Activated naive CD8-positive, alpha-beta T cell treated with anti-CD3 and anti-CD28 coated beads for 36 hours (primary cell): ENCODE measurements at regions not wholly inside any gene's neighbourhood (a gene's known extent, or its start where the extent isn't known, plus 50 kb on each side); places are given as distances from the start of the nearest gene placed in this dataset.

Experiments used
- DNase-seq: peaks from one replicate; pipeline ENCODE4 v3.0.0; 2021
- H3K27ac Mint-ChIP-seq: one replicate; pipeline ENCODE4 v1.8.0; 2022; ENCODE audit warnings: mild to moderate bottlenecking, moderate library complexity, mixed read lengths
- H3K27me3 Mint-ChIP-seq: one replicate; pipeline ENCODE4 v1.8.0; 2022; ENCODE audit warnings: mild to moderate bottlenecking, mixed read lengths
- H3K36me3 Mint-ChIP-seq: one replicate; pipeline ENCODE4 v1.8.0; 2021; ENCODE audit warnings: mild to moderate bottlenecking, mixed read lengths
- H3K4me1 Mint-ChIP-seq: one replicate; pipeline ENCODE4 v1.8.0; 2021; ENCODE audit warnings: mixed read lengths
- H3K4me3 Mint-ChIP-seq: one replicate; pipeline ENCODE4 v1.8.0; 2022; ENCODE audit warnings: mild to moderate bottlenecking, moderate library complexity, mixed read lengths
- H3K9me3 Mint-ChIP-seq: one replicate; pipeline ENCODE4 v1.8.0; 2022; ENCODE audit warnings: mixed read lengths

- Mint-ChIP-seq H3K9me3 (peaks cover 9% of the 10 kb centered on the region), H3K27me3 (peaks cover 11% of the 10 kb centered on the region), H3K4me1 (no peaks in the 10 kb centered on the region), H3K4me3 (no peak overlapping the region), H3K36me3 (no peaks in the 10 kb centered on the region), H3K27ac (no peak overlapping the region)
- no peak for DNase-seq
These were observed 51.8 kb upstream of the ANKRD34C start for GRCh38 chr15:79230766-79231165.

GRCh38 chr15:79222808-79223207 lies 59.7 kb upstream of the ANKRD34C start:
- Mint-ChIP-seq H3K27me3 (peaks cover 19% of the 10 kb centered on the region), H3K9me3 (no peaks in the 10 kb centered on the region), H3K27ac (no peak overlapping the region), H3K36me3 (no peaks in the 10 kb centered on the region), H3K4me1 (no peaks in the 10 kb centered on the region), H3K4me3 (no peak overlapping the region)
- no peak for DNase-seq

DNA sequence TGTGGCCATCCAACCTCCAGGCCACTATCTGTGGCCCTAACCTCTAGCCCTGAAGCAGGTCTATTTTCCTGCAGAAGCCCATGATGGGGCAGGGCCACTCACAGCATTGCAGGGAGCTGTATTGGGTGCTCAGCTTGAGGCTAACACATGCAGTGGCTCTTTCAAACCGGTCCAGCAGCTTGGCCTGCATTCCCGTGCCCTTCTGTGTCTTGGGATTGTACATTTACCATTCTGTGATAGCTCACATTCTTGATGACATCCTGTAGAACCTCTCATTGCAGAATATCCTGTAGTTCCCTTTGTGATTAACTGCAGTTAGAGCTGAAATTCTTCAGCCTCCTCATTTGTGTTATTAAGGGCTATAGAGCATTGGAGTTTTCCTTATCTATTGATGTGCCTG lies 60.8 kb upstream of the ANKRD34C start:
- H3K9me3 Mint-ChIP-seq: peaks cover 5% of the 10 kb centered on the region
- H3K4me3 Mint-ChIP-seq: no peak overlapping the region
- no peaks in the 10 kb centered on the region for H3K4me1 Mint-ChIP-seq
- H3K27ac Mint-ChIP-seq: no peak overlapping the region
- peaks cover 25% of the 10 kb centered on the region for H3K27me3 Mint-ChIP-seq
- DNase-seq: no peak
- H3K36me3 Mint-ChIP-seq: no peaks in the 10 kb centered on the region

GRCh38 chr15:79219393-79220056 lies 63.0 kb upstream of the ANKRD34C start:
- Mint-ChIP-seq H3K4me3 (no peak overlapping the region), H3K36me3 (no peaks in the 10 kb centered on the region), H3K27me3 (peaks cover 38% of the 10 kb centered on the region), H3K9me3 (peaks cover 5% of the 10 kb centered on the region), H3K27ac (no peak overlapping the region), H3K4me1 (no peaks in the 10 kb centered on the region)
- DNase-seq: no peak

DNA sequence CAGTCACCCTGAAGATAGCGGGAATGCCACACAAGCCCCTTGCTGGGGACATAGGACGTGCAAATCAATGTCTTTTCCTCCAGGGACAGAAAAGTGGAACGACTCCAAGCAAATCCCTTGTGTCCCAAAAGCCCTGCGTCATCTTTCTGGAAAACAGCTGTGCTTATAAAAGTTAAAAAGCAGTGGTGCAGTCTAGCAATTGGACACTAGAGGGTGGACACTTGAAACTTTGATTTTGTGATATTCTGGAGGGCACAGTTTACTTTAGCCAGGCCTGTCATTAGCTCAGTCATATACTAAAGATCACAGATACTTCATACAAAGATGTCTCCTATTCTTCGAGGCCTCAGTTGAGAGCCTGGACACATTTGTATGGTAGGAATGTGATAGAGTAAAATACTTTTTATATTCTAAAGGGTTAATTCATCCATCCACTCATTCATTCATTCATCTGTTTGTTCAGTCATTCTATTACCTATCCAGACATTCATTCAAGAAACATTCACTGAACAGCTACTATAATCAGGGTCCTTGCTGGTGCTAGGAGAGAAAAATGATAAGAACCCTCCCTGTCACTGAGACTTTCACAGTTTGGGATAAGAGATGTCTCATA lies 63.8 kb upstream of the ANKRD34C start:
- peaks cover 5% of the 10 kb centered on the region for H3K9me3 Mint-ChIP-seq
- no peak overlapping the region for H3K27ac Mint-ChIP-seq
- no peak overlapping the region for H3K4me3 Mint-ChIP-seq
- H3K4me1 Mint-ChIP-seq: no peaks in the 10 kb centered on the region
- H3K27me3 Mint-ChIP-seq: peaks cover 43% of the 10 kb centered on the region
- DNase-seq: no peak
- no peaks in the 10 kb centered on the region for H3K36me3 Mint-ChIP-seq

DNA sequence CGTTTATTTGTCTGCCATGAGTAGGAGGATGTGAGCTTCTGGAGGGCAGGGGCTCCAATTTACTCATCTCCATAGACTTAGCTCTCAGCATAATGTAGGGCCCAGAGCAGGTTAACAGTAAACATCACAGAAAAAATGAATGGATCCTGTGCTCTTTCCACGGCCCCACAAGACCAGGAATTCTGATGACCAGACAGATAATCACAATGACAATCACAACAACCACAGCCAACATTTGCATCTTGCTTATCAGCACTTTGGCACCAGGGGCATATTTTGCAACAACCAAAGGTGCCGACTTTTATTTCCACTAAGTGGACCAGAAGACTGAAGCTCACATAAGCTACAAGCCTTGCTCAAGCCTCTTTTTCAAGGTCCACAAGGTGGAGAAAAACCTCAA lies 68.9 kb upstream of the ANKRD34C start:
- DNase-seq: no peak
- no peaks in the 10 kb centered on the region for H3K4me1 Mint-ChIP-seq
- no peak overlapping the region for H3K27ac Mint-ChIP-seq
- no peak overlapping the region for H3K4me3 Mint-ChIP-seq
- H3K9me3 Mint-ChIP-seq: peaks cover 5% of the 10 kb centered on the region
- peaks cover 74% of the 10 kb centered on the region for H3K27me3 Mint-ChIP-seq
- no peaks in the 10 kb centered on the region for H3K36me3 Mint-ChIP-seq

DNA sequence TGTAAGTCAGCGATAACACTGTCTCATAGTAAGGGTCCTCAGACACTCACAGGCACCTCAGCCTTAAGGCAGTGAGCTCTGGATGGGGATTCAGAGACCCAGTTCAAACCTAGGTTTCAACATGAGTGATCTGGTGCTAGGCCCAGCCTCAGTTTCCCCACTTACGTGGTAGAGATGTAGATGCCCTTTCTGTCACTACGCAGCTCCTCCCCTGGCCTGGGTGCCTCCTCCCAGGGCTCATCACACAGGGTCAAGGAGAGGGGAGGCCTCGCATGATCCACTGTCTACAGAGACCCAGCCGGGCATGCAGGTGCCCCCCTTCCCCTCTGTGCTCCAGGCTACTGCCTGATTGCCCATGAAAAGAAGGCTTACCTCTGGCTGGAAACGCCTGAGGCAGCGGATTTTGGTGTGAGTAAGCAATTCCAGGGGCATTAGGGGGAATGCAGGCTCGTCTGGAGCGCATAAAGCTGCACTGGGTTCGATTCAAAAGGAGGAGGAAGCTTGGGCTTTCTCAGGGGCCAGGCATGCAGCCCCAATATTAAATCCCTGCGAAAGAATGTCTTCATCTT lies 69.8 kb upstream of the ANKRD34C start:
- H3K4me3 Mint-ChIP-seq: no peak overlapping the region
- H3K27ac Mint-ChIP-seq: no peak overlapping the region
- H3K4me1 Mint-ChIP-seq: no peaks in the 10 kb centered on the region
- peaks cover 5% of the 10 kb centered on the region for H3K9me3 Mint-ChIP-seq
- H3K36me3 Mint-ChIP-seq: no peaks in the 10 kb centered on the region
- peaks cover 77% of the 10 kb centered on the region for H3K27me3 Mint-ChIP-seq
- no peak for DNase-seq

DNA sequence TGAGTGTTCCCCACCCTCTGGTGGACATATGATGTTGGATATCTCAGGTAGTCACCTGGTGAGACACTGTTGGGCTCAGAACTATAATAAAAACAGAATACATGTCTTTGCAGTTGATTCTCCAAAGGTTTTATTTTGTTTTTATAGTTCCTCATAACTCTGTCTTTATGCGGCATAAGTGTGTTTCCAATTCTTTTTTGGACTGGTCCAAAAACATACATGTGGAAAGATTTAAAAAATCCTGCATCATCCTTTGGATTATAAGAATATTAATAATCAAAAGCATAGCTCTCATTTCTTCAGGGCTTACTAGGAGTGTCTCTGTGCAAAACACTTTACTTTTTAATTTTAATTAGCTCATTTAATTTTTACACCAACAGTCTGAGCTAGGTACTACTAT lies 71.0 kb upstream of the ANKRD34C start:
- Mint-ChIP-seq H3K27me3 (peaks cover 69% of the 10 kb centered on the region), H3K27ac (no peak overlapping the region), H3K36me3 (no peaks in the 10 kb centered on the region), H3K9me3 (no peaks in the 10 kb centered on the region), H3K4me1 (no peaks in the 10 kb centered on the region), H3K4me3 (no peak overlapping the region)
- no peak for DNase-seq

DNA sequence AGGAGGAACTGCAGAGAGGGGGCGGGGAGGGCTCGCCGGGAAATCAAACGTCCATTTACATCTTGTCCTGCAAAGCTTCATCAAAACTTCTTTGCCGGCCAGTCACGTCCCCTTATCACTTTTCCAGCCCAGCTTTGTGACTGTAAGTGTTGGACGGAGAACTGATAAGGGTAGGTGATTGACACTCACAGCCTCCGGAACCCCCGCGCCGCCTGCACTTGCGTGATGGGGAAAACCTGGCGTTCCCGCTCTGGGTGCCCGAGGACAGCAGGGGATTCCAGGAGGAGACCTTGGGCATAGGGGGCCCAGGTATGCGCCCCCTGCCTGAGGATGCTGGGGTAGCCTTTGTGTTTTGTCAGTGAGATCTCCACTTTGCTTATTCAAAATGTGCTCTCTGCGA lies 72.8 kb upstream of the ANKRD34C start:
- Mint-ChIP-seq H3K36me3 (no peaks in the 10 kb centered on the region), H3K4me3 (no peak overlapping the region), H3K9me3 (no peaks in the 10 kb centered on the region), H3K27me3 (peaks cover 62% of the 10 kb centered on the region), H3K27ac (no peak overlapping the region), H3K4me1 (no peaks in the 10 kb centered on the region)
- no peak for DNase-seq

GRCh38 chr15:79209116-79209515 lies 73.4 kb upstream of the ANKRD34C start:
- H3K9me3 Mint-ChIP-seq: no peaks in the 10 kb centered on the region
- DNase-seq: no peak
- no peak overlapping the region for H3K4me3 Mint-ChIP-seq
- no peaks in the 10 kb centered on the region for H3K36me3 Mint-ChIP-seq
- H3K27me3 Mint-ChIP-seq: peaks cover 56% of the 10 kb centered on the region
- no peaks in the 10 kb centered on the region for H3K4me1 Mint-ChIP-seq
- H3K27ac Mint-ChIP-seq: no peak overlapping the region

GRCh38 chr15:79208179-79208578 lies 74.3 kb upstream of the ANKRD34C start:
- H3K4me3 Mint-ChIP-seq: no peak overlapping the region
- no peak overlapping the region for H3K27ac Mint-ChIP-seq
- no peaks in the 10 kb centered on the region for H3K36me3 Mint-ChIP-seq
- H3K9me3 Mint-ChIP-seq: no peaks in the 10 kb centered on the region
- no peaks in the 10 kb centered on the region for H3K4me1 Mint-ChIP-seq
- no peak for DNase-seq
- peaks cover 47% of the 10 kb centered on the region for H3K27me3 Mint-ChIP-seq

GRCh38 chr15:79206940-79207339 lies 75.6 kb upstream of the ANKRD34C start:
- no peaks in the 10 kb centered on the region for H3K36me3 Mint-ChIP-seq
- no peaks in the 10 kb centered on the region for H3K9me3 Mint-ChIP-seq
- DNase-seq: no peak
- peaks cover 36% of the 10 kb centered on the region for H3K27me3 Mint-ChIP-seq
- no peaks in the 10 kb centered on the region for H3K4me1 Mint-ChIP-seq
- H3K27ac Mint-ChIP-seq: no peak overlapping the region
- no peak overlapping the region for H3K4me3 Mint-ChIP-seq

GRCh38 chr15:79204886-79205675 lies 77.4 kb upstream of the ANKRD34C start:
- Mint-ChIP-seq H3K27me3 (peaks cover 29% of the 10 kb centered on the region), H3K9me3 (no peaks in the 10 kb centered on the region), H3K4me1 (no peaks in the 10 kb centered on the region), H3K4me3 (no peak overlapping the region), H3K36me3 (no peaks in the 10 kb centered on the region), H3K27ac (no peak overlapping the region)
- no peak for DNase-seq

- Mint-ChIP-seq H3K36me3 (no peaks in the 10 kb centered on the region), H3K4me1 (no peaks in the 10 kb centered on the region), H3K27ac (no peak overlapping the region), H3K27me3 (peaks cover 20% of the 10 kb centered on the region), H3K9me3 (no peaks in the 10 kb centered on the region), H3K4me3 (no peak overlapping the region)
- DNase-seq: no peak
These were observed 84.1 kb upstream of the ANKRD34C start for GRCh38 chr15:79198461-79198860.

DNA sequence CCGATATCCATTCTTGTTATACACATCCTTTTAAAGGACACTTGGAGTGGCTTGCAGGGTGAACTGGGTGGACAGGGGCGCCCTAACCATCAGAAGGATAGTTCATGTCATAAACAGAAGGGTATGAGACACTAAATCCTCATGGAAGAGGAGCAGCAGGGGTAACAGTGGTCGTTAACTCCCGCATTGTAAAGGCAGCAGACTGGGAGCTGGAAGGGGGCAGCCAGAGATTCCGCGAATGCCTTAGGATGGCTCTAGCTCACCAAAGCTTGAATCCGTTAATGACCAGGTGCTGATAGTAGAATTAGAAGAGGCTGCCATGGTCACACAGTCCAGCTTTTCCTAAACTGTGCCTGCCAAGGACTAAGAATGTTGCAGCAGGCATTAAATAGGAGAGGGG lies 85.2 kb upstream of the ANKRD34C start:
- no peaks in the 10 kb centered on the region for H3K4me1 Mint-ChIP-seq
- H3K4me3 Mint-ChIP-seq: no peak overlapping the region
- H3K27ac Mint-ChIP-seq: no peak overlapping the region
- H3K36me3 Mint-ChIP-seq: no peaks in the 10 kb centered on the region
- DNase-seq: no peak
- H3K9me3 Mint-ChIP-seq: no peaks in the 10 kb centered on the region
- H3K27me3 Mint-ChIP-seq: peaks cover 23% of the 10 kb centered on the region
